ENCODE measurements at regions not wholly inside any gene's neighbourhood (a gene's known extent, or its start where the extent isn't known, plus 50 kb on each side); places are given as distances from the start of the nearest gene placed in this dataset.

DNA sequence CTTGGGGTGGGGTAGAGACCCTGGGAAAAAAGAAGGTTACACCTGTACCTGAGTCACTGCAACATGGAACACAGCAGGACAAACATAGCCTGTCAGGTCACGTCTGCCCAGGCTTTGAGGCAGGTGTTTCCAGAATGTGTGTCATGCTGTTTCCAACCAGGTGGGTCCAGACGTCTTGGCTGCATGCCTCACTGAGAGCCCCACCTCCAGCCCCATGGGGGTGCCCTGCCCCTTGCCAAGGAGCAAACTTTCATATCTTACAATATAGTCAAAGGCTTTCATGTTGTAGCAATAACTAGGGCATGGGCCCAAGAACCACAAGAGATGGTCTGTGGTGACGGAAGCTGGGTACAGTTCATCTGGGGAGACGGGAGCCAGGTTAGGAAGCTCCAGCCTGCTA is 499.7 kb downstream of the BCL11A start:
- Histone ChIP-seq H3K4me1 (ENCODE audit: control insufficient read depth, insufficient read depth, low read length) (no peaks in the 10 kb centered on the region), H3K9me3 (ENCODE audit: control insufficient read depth, insufficient read depth, low read depth, low read length) (no peaks in the 10 kb centered on the region), H3K27ac (ENCODE audit: low read length) (no peak overlapping the region), H3K27me3 (ENCODE audit: control insufficient read depth, insufficient read depth, low read length) (no peaks in the 10 kb centered on the region), H3K36me3 (ENCODE audit: control insufficient read depth, insufficient read depth, low read length) (no peaks in the 10 kb centered on the region), H3K4me3 (ENCODE audit: low read depth in 2 of 2, low read length in 2 of 2) (no peak overlapping the region)
- intact Hi-C loops (cut with micrococcal nuclease; ENCODE audit: unreplicated experiment), result no loop called here
- CTCF ChIA-PET, result no interaction called here
- TF ChIP-seq, protein P1, sequence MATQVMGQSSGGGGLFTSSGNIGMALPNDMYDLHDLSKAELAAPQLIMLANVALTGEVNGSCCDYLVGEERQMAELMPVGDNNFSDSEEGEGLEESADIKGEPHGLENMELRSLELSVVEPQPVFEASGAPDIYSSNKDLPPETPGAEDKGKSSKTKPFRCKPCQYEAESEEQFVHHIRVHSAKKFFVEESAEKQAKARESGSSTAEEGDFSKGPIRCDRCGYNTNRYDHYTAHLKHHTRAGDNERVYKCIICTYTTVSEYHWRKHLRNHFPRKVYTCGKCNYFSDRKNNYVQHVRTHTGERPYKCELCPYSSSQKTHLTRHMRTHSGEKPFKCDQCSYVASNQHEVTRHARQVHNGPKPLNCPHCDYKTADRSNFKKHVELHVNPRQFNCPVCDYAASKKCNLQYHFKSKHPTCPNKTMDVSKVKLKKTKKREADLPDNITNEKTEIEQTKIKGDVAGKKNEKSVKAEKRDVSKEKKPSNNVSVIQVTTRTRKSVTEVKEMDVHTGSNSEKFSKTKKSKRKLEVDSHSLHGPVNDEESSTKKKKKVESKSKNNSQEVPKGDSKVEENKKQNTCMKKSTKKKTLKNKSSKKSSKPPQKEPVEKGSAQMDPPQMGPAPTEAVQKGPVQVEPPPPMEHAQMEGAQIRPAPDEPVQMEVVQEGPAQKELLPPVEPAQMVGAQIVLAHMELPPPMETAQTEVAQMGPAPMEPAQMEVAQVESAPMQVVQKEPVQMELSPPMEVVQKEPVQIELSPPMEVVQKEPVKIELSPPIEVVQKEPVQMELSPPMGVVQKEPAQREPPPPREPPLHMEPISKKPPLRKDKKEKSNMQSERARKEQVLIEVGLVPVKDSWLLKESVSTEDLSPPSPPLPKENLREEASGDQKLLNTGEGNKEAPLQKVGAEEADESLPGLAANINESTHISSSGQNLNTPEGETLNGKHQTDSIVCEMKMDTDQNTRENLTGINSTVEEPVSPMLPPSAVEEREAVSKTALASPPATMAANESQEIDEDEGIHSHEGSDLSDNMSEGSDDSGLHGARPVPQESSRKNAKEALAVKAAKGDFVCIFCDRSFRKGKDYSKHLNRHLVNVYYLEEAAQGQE (IDR thresholded peaks at IDR 0.05; ENCODE audit: insufficient read depth in 1 of 2, low read depth in 2 of 2, low read length in 1 of 2), result no peak
- TF ChIP-seq TCF7L2 (IDR thresholded peaks at IDR 0.05; ENCODE audit: low read depth, low read length) (no peak), POLR2AphosphoS5 (IDR thresholded peaks at IDR 0.05; ENCODE audit: low read depth, low read length) (no peak), SIN3A (IDR thresholded peaks at IDR 0.05; ENCODE audit: borderline replicate concordance, insufficient read depth, low read depth, low read length) (no peak)
- TF ChIP-seq, protein P2, sequence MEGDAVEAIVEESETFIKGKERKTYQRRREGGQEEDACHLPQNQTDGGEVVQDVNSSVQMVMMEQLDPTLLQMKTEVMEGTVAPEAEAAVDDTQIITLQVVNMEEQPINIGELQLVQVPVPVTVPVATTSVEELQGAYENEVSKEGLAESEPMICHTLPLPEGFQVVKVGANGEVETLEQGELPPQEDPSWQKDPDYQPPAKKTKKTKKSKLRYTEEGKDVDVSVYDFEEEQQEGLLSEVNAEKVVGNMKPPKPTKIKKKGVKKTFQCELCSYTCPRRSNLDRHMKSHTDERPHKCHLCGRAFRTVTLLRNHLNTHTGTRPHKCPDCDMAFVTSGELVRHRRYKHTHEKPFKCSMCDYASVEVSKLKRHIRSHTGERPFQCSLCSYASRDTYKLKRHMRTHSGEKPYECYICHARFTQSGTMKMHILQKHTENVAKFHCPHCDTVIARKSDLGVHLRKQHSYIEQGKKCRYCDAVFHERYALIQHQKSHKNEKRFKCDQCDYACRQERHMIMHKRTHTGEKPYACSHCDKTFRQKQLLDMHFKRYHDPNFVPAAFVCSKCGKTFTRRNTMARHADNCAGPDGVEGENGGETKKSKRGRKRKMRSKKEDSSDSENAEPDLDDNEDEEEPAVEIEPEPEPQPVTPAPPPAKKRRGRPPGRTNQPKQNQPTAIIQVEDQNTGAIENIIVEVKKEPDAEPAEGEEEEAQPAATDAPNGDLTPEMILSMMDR (IDR thresholded peaks at IDR 0.05), result no peak
- no peak for DNase-seq (ENCODE audit: low read depth, low spot score)
- BruUV-seq (replicated peaks), result no TSS peak
- no peak for ATAC-seq
- in situ Hi-C loops (cut with HindIII; ENCODE audit: low pct_unique_long_range_greater_than_20kb, low sequenced_read_pairs), result no loop called here
- POLR2A ChIA-PET, result no interaction called here

DNA sequence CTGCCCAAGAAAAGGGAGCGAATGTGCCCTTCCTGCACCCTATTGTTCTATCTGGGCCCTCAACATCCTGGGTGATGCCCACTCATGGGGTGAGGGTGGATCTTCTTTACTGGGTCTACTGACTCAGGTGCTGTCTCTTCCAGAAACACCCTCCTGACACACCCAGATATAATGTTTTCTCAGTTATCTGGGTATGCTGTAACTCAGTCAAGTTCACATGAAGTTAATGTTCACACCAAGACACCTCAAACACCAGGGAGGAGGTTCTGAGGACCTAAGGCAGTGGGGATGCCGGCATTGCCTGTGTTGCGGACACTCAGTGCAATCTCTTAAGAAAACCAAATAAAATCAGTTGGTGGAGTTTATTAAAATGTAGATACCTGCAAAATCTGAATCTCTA is 500.9 kb downstream of the BCL11A start:
- ChIA-PET POLR2A (no interaction called here), CTCF (no interaction called here)
- Histone ChIP-seq H3K4me1 (ENCODE audit: control insufficient read depth, insufficient read depth, low read length) (no peaks in the 10 kb centered on the region), H3K4me3 (ENCODE audit: low read depth in 2 of 2, low read length in 2 of 2) (no peak overlapping the region), H3K27me3 (ENCODE audit: control insufficient read depth, insufficient read depth, low read length) (no peaks in the 10 kb centered on the region), H3K36me3 (ENCODE audit: control insufficient read depth, insufficient read depth, low read length) (no peaks in the 10 kb centered on the region), H3K9me3 (ENCODE audit: control insufficient read depth, insufficient read depth, low read depth, low read length) (no peaks in the 10 kb centered on the region), H3K27ac (ENCODE audit: low read length) (no peak overlapping the region)
- in situ Hi-C loops (cut with HindIII; ENCODE audit: low pct_unique_long_range_greater_than_20kb, low sequenced_read_pairs), result no loop called here
- BruUV-seq (replicated peaks), result no TSS peak
- intact Hi-C loops (cut with micrococcal nuclease; ENCODE audit: unreplicated experiment), result no loop called here
- ATAC-seq, result no peak
- DNase-seq (ENCODE audit: low read depth, low spot score), result no peak
- TF ChIP-seq TCF7L2 (IDR thresholded peaks at IDR 0.05; ENCODE audit: low read depth, low read length) (no peak), SIN3A (IDR thresholded peaks at IDR 0.05; ENCODE audit: borderline replicate concordance, insufficient read depth, low read depth, low read length) (no peak), POLR2AphosphoS5 (IDR thresholded peaks at IDR 0.05; ENCODE audit: low read depth, low read length) (no peak)
- TF ChIP-seq, protein P2 (IDR thresholded peaks at IDR 0.05), result no peak
- TF ChIP-seq, protein P1 (IDR thresholded peaks at IDR 0.05; ENCODE audit: insufficient read depth in 1 of 2, low read depth in 2 of 2, low read length in 1 of 2), result no peak
